ENCODE measurements at regions not wholly inside any gene's neighbourhood (a gene's known extent, or its start where the extent isn't known, plus 50 kb on each side); places are given as distances from the start of the nearest gene placed in this dataset.

GRCh38 chrX:20421697-20422096, 155.0 kb upstream of the RPS6KA3 start:
- FAIRE-seq, result no peak

- FAIRE-seq, result peak; percentile 33
These were observed 154.6 kb upstream of the RPS6KA3 start for GRCh38 chrX:20421275-20421674.

- FAIRE-seq, result no peak
These were observed 153.3 kb upstream of the RPS6KA3 start for GRCh38 chrX:20420058-20420457.

GRCh38 chrX:20418379-20419150, 151.9 kb upstream of the RPS6KA3 start:
- no peak for FAIRE-seq

GRCh38 chrX:20414762-20415445, 148.2 kb upstream of the RPS6KA3 start:
- FAIRE-seq, result no peak

- no peak for FAIRE-seq
These were observed 147.4 kb upstream of the RPS6KA3 start for GRCh38 chrX:20414066-20414465.

- FAIRE-seq, result no peak
These were observed 146.3 kb upstream of the RPS6KA3 start for GRCh38 chrX:20412871-20413486.

GRCh38 chrX:20410540-20410939, 143.8 kb upstream of the RPS6KA3 start:
- no peak for FAIRE-seq

GRCh38 chrX:20409991-20410390, 143.3 kb upstream of the RPS6KA3 start:
- no peak for FAIRE-seq

- FAIRE-seq, result no peak
These were observed 136.2 kb upstream of the RPS6KA3 start for GRCh38 chrX:20402956-20403355.

- FAIRE-seq, result no peak
These were observed 133.2 kb upstream of the RPS6KA3 start for GRCh38 chrX:20399728-20400414.

- FAIRE-seq, result no peak
These were observed 130.9 kb upstream of the RPS6KA3 start for GRCh38 chrX:20397587-20397986.

- FAIRE-seq, result no peak
These were observed 127.7 kb upstream of the RPS6KA3 start for GRCh38 chrX:20394451-20394850.

- peak; percentile 75 for FAIRE-seq
These were observed 127.2 kb upstream of the RPS6KA3 start for GRCh38 chrX:20393944-20394343.

GRCh38 chrX:20388594-20388993, 121.9 kb upstream of the RPS6KA3 start:
- FAIRE-seq, result no peak

GRCh38 chrX:20383477-20383876, 116.8 kb upstream of the RPS6KA3 start:
- FAIRE-seq, result no peak

- FAIRE-seq, result peak; percentile 38
These were observed 116.0 kb upstream of the RPS6KA3 start for GRCh38 chrX:20382518-20383297.

GRCh38 chrX:20382082-20382481, 115.4 kb upstream of the RPS6KA3 start:
- FAIRE-seq, result no peak

GRCh38 chrX:20378233-20378920, 111.7 kb upstream of the RPS6KA3 start:
- FAIRE-seq, result peak; percentile 81

- no peak for FAIRE-seq
These were observed 108.3 kb upstream of the RPS6KA3 start for GRCh38 chrX:20374900-20375438.

GRCh38 chrX:20374450-20374849, 107.7 kb upstream of the RPS6KA3 start:
- no peak for FAIRE-seq

- no peak for FAIRE-seq
These were observed 106.4 kb upstream of the RPS6KA3 start for GRCh38 chrX:20373063-20373462.
